Central memory CD4-positive, alpha-beta T cell (primary cell): ENCODE measurements at regions not wholly inside any gene's neighbourhood (a gene's known extent, or its start where the extent isn't known, plus 50 kb on each side); places are given as distances from the start of the nearest gene placed in this dataset.
"Not testable (repeated sequence)": the region's sequence is repeated elsewhere in the genome, so short reads cannot be mapped to it uniquely, and the experiment has no call there.

Experiments
- DNase-seq: peaks from one replicate; pipeline ENCODE4 v3.0.0; 2022

GRCh38 chr12:65656891-65657351 is 167.4 kb upstream of the HMGA2 start:
- no peak for DNase-seq

DNA sequence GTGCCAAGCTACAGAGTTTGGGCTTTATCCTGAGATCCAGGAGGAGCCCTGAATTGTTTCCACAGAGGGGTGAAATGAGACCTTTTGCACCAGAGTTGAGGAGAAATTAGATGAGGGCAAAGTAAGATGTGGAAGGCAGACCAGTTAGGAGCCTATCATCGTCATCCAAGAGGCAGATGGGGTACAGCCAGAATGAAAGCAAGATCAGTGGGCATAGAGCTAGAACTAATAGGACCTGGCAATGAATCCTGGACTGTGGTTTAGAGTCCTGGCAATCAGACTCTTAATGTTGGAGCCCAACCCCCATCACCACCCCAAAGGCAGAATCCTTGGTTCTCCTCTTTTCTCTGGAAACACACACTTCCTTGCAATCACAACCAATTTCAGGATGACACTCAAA is 166.6 kb upstream of the HMGA2 start:
- no peak for DNase-seq

- DNase-seq, result no peak
Observed at GRCh38 chr12:65658360-65658759, 165.9 kb upstream of the HMGA2 start.

DNA sequence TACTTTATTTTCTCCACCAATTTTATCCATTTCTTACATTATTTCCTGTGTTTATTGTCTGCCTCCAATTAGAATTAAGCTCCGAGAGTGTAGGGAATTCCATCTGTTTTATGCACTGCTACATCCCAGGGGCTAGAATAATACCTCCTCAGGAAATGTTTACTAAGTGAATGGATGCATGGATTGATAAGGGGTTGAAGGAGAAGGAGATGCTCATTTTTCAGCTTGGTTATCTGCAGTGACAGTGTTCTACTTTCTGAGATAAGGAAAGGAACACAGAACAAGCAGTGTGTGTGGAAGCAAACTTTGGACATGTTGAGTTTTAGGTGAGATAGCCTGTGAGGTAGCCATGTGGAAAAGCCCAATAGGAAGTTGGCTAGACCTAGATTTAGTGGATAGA is 164.6 kb upstream of the HMGA2 start:
- no peak for DNase-seq

DNA sequence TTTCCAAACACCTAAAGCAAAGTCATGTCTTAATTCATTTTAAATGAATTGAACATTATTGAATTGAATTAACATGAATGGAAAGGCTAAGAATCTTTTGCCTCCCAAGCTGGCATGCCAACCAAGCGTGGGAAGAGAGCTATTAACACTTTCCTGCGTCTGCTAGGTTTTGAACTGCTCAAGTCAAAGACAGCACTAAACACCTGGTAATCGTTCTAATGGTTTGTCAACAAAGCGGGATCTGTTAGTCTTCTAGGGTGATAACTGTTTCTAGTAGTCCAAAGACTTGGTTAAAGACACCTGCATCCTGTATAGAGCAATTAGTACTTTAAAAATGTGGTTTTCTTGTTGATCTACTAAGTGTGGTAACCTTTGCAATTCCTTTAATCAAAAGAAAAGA is 164.2 kb upstream of the HMGA2 start:
- no peak for DNase-seq

DNA sequence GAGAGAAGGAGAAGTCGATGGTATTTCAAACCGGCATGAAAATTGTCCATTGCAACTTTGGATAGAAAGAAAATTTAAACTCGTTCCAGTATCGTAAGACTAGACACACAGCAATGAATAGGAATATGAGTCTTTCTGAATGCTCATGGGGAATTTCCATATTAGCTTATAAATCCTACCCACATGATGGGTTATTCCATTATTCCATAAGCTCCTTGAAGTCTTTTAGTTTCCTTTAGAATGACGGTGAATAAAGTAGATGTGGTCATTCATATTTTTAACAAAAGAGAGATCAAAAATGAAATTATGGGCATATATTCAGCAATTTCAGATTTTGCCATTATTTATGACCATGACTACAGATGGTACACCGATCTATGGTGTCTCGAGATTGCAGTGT is 163.4 kb upstream of the HMGA2 start:
- no peak for DNase-seq

- DNase-seq, result no peak
Observed at GRCh38 chr12:65662590-65662989, 161.7 kb upstream of the HMGA2 start.

DNA sequence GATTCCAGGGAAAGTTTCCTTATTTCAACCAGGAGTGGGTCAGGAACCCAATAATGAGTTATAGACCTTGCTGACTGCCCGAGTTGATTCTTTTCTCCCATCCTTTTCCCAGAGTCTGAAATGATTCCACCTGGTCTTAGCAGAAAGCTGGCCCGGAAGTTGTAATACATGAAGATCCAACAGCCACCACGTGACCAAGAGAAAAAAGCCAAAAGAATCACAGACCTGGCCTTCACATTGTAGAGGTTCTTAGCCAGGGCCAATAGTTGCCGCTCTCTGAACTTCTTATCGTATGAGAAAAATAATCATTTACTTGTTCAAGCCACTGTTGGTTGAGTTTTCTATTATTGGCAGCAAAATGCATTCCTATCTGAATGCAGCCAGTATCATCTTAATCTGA is 161.2 kb upstream of the HMGA2 start:
- DNase-seq, result no peak

GRCh38 chr12:65663648-65664047 is 160.6 kb upstream of the HMGA2 start:
- no peak for DNase-seq

- no peak for DNase-seq
Observed at GRCh38 chr12:65664715-65665250, 159.5 kb upstream of the HMGA2 start.

DNA sequence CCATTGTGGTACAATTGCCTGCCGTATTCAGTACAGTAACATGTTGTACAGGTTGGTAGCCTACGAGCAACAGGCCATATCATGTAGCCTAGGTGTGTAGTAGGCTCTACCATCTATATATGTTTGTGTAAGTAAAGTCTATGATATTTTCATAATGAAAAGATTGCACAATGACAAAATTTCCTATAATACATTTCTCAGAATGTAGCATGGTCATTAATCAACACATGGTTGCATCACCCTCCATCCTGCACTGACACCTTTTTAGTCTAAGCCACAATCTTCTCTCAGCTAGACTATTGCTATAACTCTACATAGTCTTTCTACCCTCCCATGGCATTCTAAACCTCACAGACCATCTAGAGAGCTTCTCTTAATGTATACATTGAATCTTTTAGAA is 158.5 kb upstream of the HMGA2 start:
- no peak for DNase-seq

DNA sequence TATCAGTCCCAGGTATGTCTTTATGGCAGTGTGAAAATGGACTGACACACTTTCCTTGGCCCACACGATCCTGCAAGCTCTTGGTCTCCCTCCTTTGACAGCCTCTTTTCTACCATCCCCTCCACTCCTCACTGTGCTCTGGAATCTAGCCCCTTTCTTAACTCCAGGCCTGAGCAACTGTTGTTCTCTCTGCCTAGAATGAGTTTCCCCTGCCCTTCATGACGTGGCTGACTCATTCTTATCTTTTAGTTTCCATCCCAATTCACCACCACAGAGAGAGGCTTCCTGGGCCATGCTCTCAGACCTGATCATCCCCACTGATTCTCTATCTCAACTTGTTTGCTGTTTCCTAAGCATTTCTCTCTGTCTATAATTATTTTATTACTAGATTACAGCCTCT is 157.4 kb upstream of the HMGA2 start:
- no peak for DNase-seq

DNA sequence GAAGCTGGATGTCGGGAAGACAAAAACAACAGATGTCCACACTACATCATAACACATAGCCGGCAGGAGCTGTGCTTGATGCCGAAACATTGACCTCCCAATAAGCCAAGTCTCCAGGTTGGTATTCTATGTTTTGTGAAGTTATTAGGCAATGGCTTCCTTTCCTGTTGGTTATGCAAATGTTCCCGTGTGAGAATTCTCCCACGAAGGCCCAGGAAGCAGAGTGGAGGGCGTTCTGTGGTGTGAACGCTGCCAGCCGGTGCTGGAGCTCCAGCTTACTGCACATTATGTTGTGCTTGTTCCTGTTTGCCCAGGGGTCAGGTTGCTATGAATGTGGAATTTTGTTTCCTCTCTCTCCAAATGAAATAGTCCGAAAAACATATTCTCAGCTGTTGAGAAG is 156.4 kb upstream of the HMGA2 start:
- DNase-seq, result no peak

- DNase-seq, result no peak
Observed at GRCh38 chr12:65668981-65669695, 155.1 kb upstream of the HMGA2 start.

- DNase-seq, result no peak
Observed at GRCh38 chr12:65670775-65671174, 153.5 kb upstream of the HMGA2 start.

GRCh38 chr12:65672441-65672840 is 151.8 kb upstream of the HMGA2 start:
- DNase-seq, result no peak

DNA sequence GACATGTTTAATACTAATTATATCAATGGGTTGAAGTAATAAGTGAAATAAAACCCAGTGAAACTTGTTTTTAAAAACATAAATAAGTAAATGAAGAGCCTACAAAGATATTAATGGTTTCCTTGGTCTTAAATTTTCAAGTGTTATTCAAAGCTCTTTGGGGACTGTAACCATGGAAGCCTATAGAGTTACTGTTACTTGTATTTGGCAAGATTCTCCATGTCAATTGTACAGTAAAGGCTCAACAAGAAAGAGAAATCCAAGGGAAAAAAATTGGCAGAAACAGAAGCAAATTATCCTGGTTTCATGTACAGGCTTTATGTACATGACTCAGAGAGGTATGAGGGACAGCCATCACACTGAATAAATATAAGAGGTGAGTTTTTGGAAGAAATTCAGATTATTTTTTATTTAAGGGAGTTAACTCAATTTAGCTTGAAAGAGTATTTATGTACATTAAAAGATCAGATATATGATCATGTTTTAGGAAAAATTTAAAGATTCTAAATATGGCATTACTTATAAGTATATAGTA is 151.1 kb upstream of the HMGA2 start:
- no peak for DNase-seq

- no peak for DNase-seq
Observed at GRCh38 chr12:65673732-65674131, 150.6 kb upstream of the HMGA2 start.

DNA sequence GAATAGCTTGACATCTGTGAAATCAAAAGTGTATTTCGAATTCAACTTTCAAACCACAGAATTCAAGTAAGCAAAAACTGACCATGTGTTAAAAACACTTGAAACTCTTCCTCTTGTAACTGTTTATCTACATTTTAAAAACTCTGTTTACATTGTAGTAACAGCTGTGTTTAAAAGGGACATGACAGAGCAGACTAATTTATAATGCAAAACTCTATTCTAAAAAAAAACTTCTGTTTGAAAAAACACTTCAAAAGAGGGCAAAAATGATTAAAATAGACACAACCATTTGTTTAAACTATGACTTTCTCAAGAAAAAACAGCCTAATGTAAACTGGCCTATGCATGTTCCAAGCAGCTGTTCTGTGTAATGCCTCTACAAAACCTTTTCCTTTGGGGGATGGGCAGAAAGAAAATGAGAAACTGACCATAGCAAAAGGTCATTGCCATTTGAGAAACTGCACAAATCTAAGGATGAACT is 149.1 kb upstream of the HMGA2 start:
- no peak for DNase-seq

GRCh38 chr12:65678172-65678571 is 146.1 kb upstream of the HMGA2 start:
- DNase-seq, result not testable (repeated sequence)

- no peak for DNase-seq
Observed at GRCh38 chr12:65681226-65681625, 143.1 kb upstream of the HMGA2 start.

- DNase-seq, result no peak
Observed at GRCh38 chr12:65682112-65682511, 142.2 kb upstream of the HMGA2 start.

GRCh38 chr12:65684906-65685305 is 139.4 kb upstream of the HMGA2 start:
- no peak for DNase-seq

DNA sequence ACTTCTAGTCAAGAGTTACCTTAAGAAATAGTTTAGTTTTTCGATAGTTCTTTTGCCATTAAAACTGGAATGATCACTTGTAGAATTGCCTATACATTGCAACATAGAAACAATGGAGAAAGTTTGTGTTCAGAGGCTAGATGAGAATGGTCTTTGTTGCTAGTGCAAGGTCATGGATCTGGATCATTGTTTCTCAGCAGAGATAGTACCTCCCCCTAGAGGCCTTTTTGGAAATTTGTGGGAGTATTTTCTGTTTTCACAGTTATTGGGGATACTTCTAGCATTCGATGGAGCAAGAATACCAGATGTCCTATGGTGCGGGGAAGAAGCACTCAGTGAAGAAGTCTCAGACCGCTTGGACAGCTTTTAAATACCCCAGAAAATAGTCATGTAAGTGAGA is 138.8 kb upstream of the HMGA2 start:
- DNase-seq, result no peak

DNA sequence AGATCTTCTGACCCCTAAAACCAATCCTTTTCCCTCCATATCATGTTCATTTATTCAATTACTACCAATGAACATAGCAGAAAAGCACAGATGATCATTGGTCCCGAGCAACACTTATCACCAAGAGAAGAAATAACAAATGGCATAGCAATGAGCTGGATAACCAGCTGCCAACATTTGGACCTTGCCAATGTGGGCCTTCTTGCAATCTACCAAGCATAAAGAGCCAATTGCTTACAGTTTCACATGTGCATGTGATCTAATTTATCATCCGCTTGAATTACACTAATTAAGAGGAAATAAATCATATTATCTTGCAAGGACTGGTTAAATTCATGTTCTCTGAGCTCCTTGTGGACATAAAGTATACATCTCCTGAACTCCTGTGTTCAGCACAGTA is 134.8 kb upstream of the HMGA2 start:
- no peak for DNase-seq
